ENCODE measurements at regions not wholly inside any gene's neighbourhood (a gene's known extent, or its start where the extent isn't known, plus 50 kb on each side); places are given as distances from the start of the nearest gene placed in this dataset.

- TF ChIP-seq OSR1 (CRISPR knock-in tag; IDR thresholded peaks at IDR 0.05) (no peak), SNAI2 (CRISPR knock-in tag; IDR thresholded peaks at IDR 0.05) (no peak), ZNF565 (CRISPR knock-in tag; conservative IDR thresholded peaks at IDR 0.05; ENCODE audit: low read depth) (no peak), PATZ1 (CRISPR knock-in tag; IDR thresholded peaks at IDR 0.05; ENCODE audit: borderline replicate concordance) (no peak), RARB (CRISPR knock-in tag; IDR thresholded peaks at IDR 0.05) (no peak), ZFP30 (CRISPR knock-in tag; IDR thresholded peaks at IDR 0.05) (no peak), ARNTL (CRISPR knock-in tag; IDR thresholded peaks at IDR 0.05; ENCODE audit: borderline replicate concordance, low read depth) (no peak), ESRRG (CRISPR knock-in tag; IDR thresholded peaks at IDR 0.05) (no peak), CREB5 (CRISPR knock-in tag; IDR thresholded peaks at IDR 0.05; ENCODE audit: low read depth) (no peak), ZNF8 (CRISPR knock-in tag; IDR thresholded peaks at IDR 0.05) (no peak), TCF4 (CRISPR knock-in tag; IDR thresholded peaks at IDR 0.05; ENCODE audit: borderline replicate concordance) (no peak), ZC3H10 (CRISPR knock-in tag; IDR thresholded peaks at IDR 0.05) (no peak), GLIS3 (CRISPR knock-in tag; IDR thresholded peaks at IDR 0.05) (no peak), TSHZ2 (CRISPR knock-in tag; IDR thresholded peaks at IDR 0.05) (no peak)
These were observed 191.6 kb upstream of the CTNND2 start for GRCh38 chr5:12095808-12096281.

Data from SK-N-SH treated with all-trans-retinoic acid at 6 μM for 48 hours (cell line).